Spleen (tissue), 11 donors: ENCODE measurements at regions not wholly inside any gene's neighbourhood (a gene's known extent, or its start where the extent isn't known, plus 50 kb on each side); places are given as distances from the start of the nearest gene placed in this dataset.

Source experiments
- DNase-seq: peaks from one replicate; pipeline ENCODE4 v3.0.0-alpha.2; 2020
- H3K27ac ChIP-seq, 8 donors: fragments of 200-600 bp; sonication (generic) in 7 of 8; 1 replicate in 4 of 8; 2 replicates in 4 of 8; pipeline versions ENCODE4 v1.5.0 to v1.8.0; 2016 to 2021; ENCODE audit warnings: inconsistent platforms in 4 of 8, mild to moderate bottlenecking in 4 of 8, moderate library complexity in 1 of 8
- H3K27me3 ChIP-seq, 7 donors: fragments of 200-600 bp; sonication (generic) in 6 of 7; replicated peaks in 1 of 7; 1 replicate in 4 of 7; 2 replicates in 3 of 7; pipeline versions ENCODE4 v1.5.0 to v1.8.0; 2016 to 2021; ENCODE audit warnings: inconsistent platforms in 3 of 7, mild to moderate bottlenecking in 1 of 7
- H3K36me3 ChIP-seq, 6 donors: fragments of 200-600 bp; sonication (generic) in 5 of 6; 1 replicate in 4 of 6; 2 replicates in 2 of 6; pipeline versions ENCODE4 v1.5.0 to v1.8.0; 2016 to 2021; ENCODE audit warnings: inconsistent platforms in 2 of 6
- H3K4me1 ChIP-seq, 6 donors: fragments of 200-600 bp; sonication (generic) in 5 of 6; 1 replicate in 3 of 6; 2 replicates in 3 of 6; pipeline versions ENCODE4 v1.5.0 to v1.8.0; 2016 to 2021; ENCODE audit warnings: inconsistent platforms in 3 of 6
- H3K4me3 ChIP-seq, 8 donors: fragments of 200-600 bp; sonication (generic) in 7 of 8; 1 replicate in 4 of 8; 2 replicates in 4 of 8; pipeline versions ENCODE4 v1.5.0 to v1.8.0; 2016 to 2021; ENCODE audit warnings: inconsistent platforms in 4 of 8, mild to moderate bottlenecking in 4 of 8, moderate library complexity in 2 of 8
- H3K9me3 ChIP-seq, 8 donors: fragments of 200-600 bp; sonication (generic) in 7 of 8; 1 replicate in 4 of 8; 2 replicates in 4 of 8; pipeline versions ENCODE4 v1.5.0 to v1.8.0; 2016 to 2021; ENCODE audit warnings: inconsistent platforms in 4 of 8
- CTCF ChIP-seq, 11 experiments: fragments of 200-600 bp in 7 of 11; fragments of 450-650 bp in 4 of 11; sonication (generic) in 4 of 11; IDR thresholded peaks in 8 of 11; conservative IDR thresholded peaks in 3 of 11; 1 replicate in 7 of 11; 2 replicates in 4 of 11; pipeline versions ENCODE4 v1.4.0 to v1.8.0; 2016 to 2021; ENCODE audit warnings: antibody characterized with exemption in 11 of 11, inconsistent platforms in 4 of 11, mild to moderate bottlenecking in 1 of 11
- POLR2A ChIP-seq, 3 donors: fragments of 450-650 bp; IDR thresholded peaks; one replicate each; pipeline ENCODE4 v1.5.1; 2017; ENCODE audit warnings: antibody characterized with exemption in 3 of 3, mild to moderate bottlenecking in 1 of 3
- POLR2AphosphoS5 ChIP-seq, 3 donors: sonication (generic); formaldehyde crosslinking; IDR thresholded peaks; one replicate each; pipeline ENCODE4 v1.5.1; 2017; ENCODE audit warnings: antibody characterized with exemption in 3 of 3
- WGBS, 5 donors: extraction: QIAGEN DNeasy Blood & Tissue Kit in 3 of 5; methylation state at CpG; one replicate each; pipeline versions ENCODE4 v1.1.5 to v1.1.7; 2013 to 2018; 5-methylcytosine and 5-hydroxymethylcytosine counted together
- intact Hi-C: fragments of 100-400 bp; cut with DNase I; formaldehyde crosslinking; loops from one replicate; pipeline ENCODE4 v1.15.0; 2023; ENCODE audit warnings: low total_unique reads
- donor health status: healthy with polysubstance abuse.
- donor health status: DM: no; HTN: no; CAD: no; lungs with moderate emphysema.
- donor health status: DM: no; HTN: no; CAD: no.
- donor health status: Bipolar disorder and iron deficiency.
- donor health status: healthy.
- donor health status: DM: no; HTN: no; CAD: no.
- donor health status: DM: yes; HTN: yes; CAD: no.

- Histone ChIP-seq H3K36me3 (no peaks in the 10 kb centered on the region), H3K4me3 (no peak overlapping the region), H3K27ac (peak overlapping the region in 2 of 8 donors; percentile 50 to 54), H3K9me3 (peaks cover 4 to 24% (median 12%) of the 10 kb centered on the region in 8 donors), H3K4me1 (no peaks in the 10 kb centered on the region), H3K27me3 (no peaks in the 10 kb centered on the region)
- TF ChIP-seq POLR2AphosphoS5 (IDR thresholded peaks at IDR 0.05): no peak
- no peak for TF ChIP-seq POLR2A (IDR thresholded peaks at IDR 0.05)
- TF ChIP-seq CTCF (IDR thresholded peaks at IDR 0.05 in 8 of 11, conservative IDR thresholded peaks at IDR 0.05 in 3 of 11): no peak
- intact Hi-C loops: no loop called here
- WGBS, 5 donors: 54 to 67% (median 65%) methylated on average over 2 of the region's 2 CpGs
- DNase-seq: no peak
Measured at GRCh38 chr21:25215698-25216384, 391.4 kb downstream of the MRPL39 start.

DNA sequence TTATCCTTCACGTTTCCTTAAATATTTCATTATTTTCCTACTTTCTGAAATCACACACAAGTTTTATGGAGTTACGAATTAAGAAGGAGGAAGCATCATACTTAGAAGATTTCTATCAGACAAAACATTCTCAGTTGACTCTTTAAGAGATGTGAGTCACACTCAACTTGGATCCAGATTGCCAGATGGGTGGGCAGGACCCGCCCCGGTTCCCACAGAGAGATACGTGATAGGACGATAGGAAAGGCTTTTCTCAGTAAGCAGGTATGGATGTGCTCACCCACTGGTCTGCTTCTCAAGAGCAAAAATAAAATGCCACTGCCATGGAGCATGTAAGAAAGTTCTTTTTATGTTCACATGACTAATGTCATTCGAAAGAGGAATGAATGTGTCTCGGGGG is 392.6 kb downstream of the MRPL39 start:
- TF ChIP-seq CTCF (IDR thresholded peaks at IDR 0.05 in 8 of 11, conservative IDR thresholded peaks at IDR 0.05 in 3 of 11) (no peak), POLR2A (IDR thresholded peaks at IDR 0.05) (no peak), POLR2AphosphoS5 (IDR thresholded peaks at IDR 0.05) (no peak)
- 86 to 93% (median 90%) methylated on average over 8 of the region's 8 CpGs for WGBS, 5 donors
- H3K9me3 ChIP-seq: peaks cover 0 to 13% (median 2%) of the 10 kb centered on the region in 8 donors
- H3K27ac ChIP-seq: no peak overlapping the region
- no peak for DNase-seq
- intact Hi-C loops: no loop called here
- H3K4me1 ChIP-seq: no peaks in the 10 kb centered on the region
- no peaks in the 10 kb centered on the region for H3K27me3 ChIP-seq
- H3K36me3 ChIP-seq: no peaks in the 10 kb centered on the region
- H3K4me3 ChIP-seq: no peak overlapping the region

- no peak for DNase-seq
- Histone ChIP-seq H3K27ac (no peak overlapping the region), H3K9me3 (peaks cover 0 to 13% (median 0%) of the 10 kb centered on the region in 8 donors), H3K4me1 (no peaks in the 10 kb centered on the region), H3K36me3 (no peaks in the 10 kb centered on the region), H3K27me3 (no peaks in the 10 kb centered on the region), H3K4me3 (no peak overlapping the region)
- WGBS, 5 donors: 85 to 94% (median 85%) methylated on average over 2 of the region's 2 CpGs
- intact Hi-C loops: no loop called here
- no peak for TF ChIP-seq CTCF (IDR thresholded peaks at IDR 0.05 in 8 of 11, conservative IDR thresholded peaks at IDR 0.05 in 3 of 11)
- no peak for TF ChIP-seq POLR2AphosphoS5 (IDR thresholded peaks at IDR 0.05)
- TF ChIP-seq POLR2A (IDR thresholded peaks at IDR 0.05): no peak
Measured at GRCh38 chr21:25199944-25200343, 407.3 kb downstream of the MRPL39 start.

DNA sequence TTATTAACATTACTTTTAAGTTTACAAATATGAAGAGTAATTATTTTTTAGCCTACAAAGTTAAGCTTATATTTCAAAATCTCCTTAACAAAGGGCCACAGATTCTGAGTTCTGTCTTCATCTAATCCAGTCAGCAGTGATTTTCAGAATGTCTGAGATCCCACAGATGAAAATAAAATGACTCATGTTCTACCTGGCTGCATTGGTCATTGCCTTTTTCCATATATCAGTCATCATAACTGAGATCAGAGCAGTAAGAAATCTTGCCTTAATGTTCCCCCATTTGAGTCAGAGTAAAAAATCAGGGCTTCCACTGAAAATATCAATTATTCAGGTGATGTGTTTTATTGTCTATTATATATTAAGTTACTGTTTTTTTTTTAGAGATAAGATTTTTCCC is 416.1 kb downstream of the MRPL39 start:
- H3K27me3 ChIP-seq: no peaks in the 10 kb centered on the region
- no peak for DNase-seq
- no peaks in the 10 kb centered on the region for H3K36me3 ChIP-seq
- H3K4me3 ChIP-seq: no peak overlapping the region
- no peak for TF ChIP-seq POLR2AphosphoS5 (IDR thresholded peaks at IDR 0.05)
- no peak for TF ChIP-seq POLR2A (IDR thresholded peaks at IDR 0.05)
- no peak for TF ChIP-seq CTCF (IDR thresholded peaks at IDR 0.05 in 8 of 11, conservative IDR thresholded peaks at IDR 0.05 in 3 of 11)
- H3K4me1 ChIP-seq: peaks cover 0 to 13% (median 0%) of the 10 kb centered on the region in 6 donors
- peaks cover 0 to 7% (median 0%) of the 10 kb centered on the region in 8 donors for H3K9me3 ChIP-seq
- intact Hi-C loops: no loop called here
- no peak overlapping the region for H3K27ac ChIP-seq
